Osteoblast (primary cell): ENCODE measurements at regions not wholly inside any gene's neighbourhood (a gene's known extent, or its start where the extent isn't known, plus 50 kb on each side); places are given as distances from the start of the nearest gene placed in this dataset.

Experiments used
- DNase-seq: peaks from one replicate; pipeline ENCODE4 v3.0.0; 2011; ENCODE audit warnings: low spot score, mixed read lengths; ENCODE audit not compliant: insufficient read length; ENCODE audit errors: missing footprints
- H2AFZ ChIP-seq: 2 replicates; pipeline ENCODE4 v1.6.0; 2011; ENCODE audit warnings: mild to moderate bottlenecking, low read length
- H3K27ac ChIP-seq: 2 replicates; pipeline ENCODE4 v1.5.1; 2011; ENCODE audit warnings: mild to moderate bottlenecking, low read depth, low read length, moderate library complexity
- H3K27me3 ChIP-seq: 2 replicates; pipeline ENCODE4 v1.6.0; 2012; ENCODE audit warnings: mild to moderate bottlenecking, control low read depth, inconsistent platforms, low read length, moderate library complexity; ENCODE audit not compliant: insufficient read depth
- H3K36me3 ChIP-seq: 2 replicates; pipeline ENCODE4 v1.5.1; 2011; ENCODE audit warnings: mild to moderate bottlenecking, low read length, control low read depth, moderate library complexity; ENCODE audit not compliant: insufficient read depth
- H3K4me1 ChIP-seq: 2 replicates; pipeline ENCODE4 v1.5.1; 2011; ENCODE audit warnings: mild to moderate bottlenecking, low read length, control low read depth, moderate library complexity; ENCODE audit not compliant: insufficient read depth
- H3K4me2 ChIP-seq: 2 replicates; pipeline ENCODE4 v1.6.0; 2011; ENCODE audit warnings: mild to moderate bottlenecking, low read length; ENCODE audit not compliant: insufficient read depth
- H3K4me3 ChIP-seq: fragments of 200-600 bp; sonication (generic); 3 replicates; pipeline ENCODE4 v1.5.1; 2012; ENCODE audit warnings: mild to moderate bottlenecking, low read length, inconsistent platforms; ENCODE audit not compliant: insufficient read depth
- H3K79me2 ChIP-seq: 2 replicates; pipeline ENCODE4 v1.6.0; 2012; ENCODE audit warnings: mild to moderate bottlenecking, low read length, control low read depth, inconsistent platforms; ENCODE audit not compliant: insufficient read depth
- H3K9me3 ChIP-seq: 2 replicates; pipeline ENCODE4 v1.5.1; 2011; ENCODE audit warnings: low read depth, low read length, control low read depth
- H4K20me1 ChIP-seq: 2 replicates; pipeline ENCODE4 v1.6.0; 2012; ENCODE audit warnings: mild to moderate bottlenecking, low read length, control low read depth; ENCODE audit not compliant: insufficient read depth
- TF ChIP-seq, protein P1 (sequence below): IDR thresholded peaks from 2 replicates; pipeline ENCODE4 v1.5.1; 2011; ENCODE audit warnings: mild to moderate bottlenecking, low read depth, low read length, moderate library complexity; ENCODE audit errors: extremely low read depth

DNA sequence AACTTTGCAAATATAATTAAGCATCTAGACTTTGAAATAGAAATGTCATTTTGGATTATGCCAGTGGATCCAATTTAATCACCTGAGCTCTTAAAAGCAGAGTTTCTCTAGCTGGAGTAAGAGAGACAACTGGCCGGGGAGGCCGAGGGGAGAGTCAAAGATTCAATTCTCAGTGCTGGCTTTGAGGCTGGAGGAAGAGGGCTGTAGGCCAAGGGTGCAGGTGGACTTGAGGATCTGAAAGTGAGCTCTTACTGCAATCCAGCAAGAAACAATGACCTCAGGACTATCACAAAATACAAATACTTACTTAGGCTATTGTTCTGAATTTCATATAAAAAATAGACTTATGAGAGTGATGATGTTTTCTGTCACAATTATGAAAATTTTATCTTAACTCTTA lies 814.5 kb downstream of the CBLN2 start:
- no peaks in the 10 kb centered on the region for H3K79me2 ChIP-seq
- no peaks in the 10 kb centered on the region for H3K36me3 ChIP-seq
- no peak overlapping the region for H2AFZ ChIP-seq
- H3K4me3 ChIP-seq = no peak overlapping the region
- TF ChIP-seq, protein P1, sequence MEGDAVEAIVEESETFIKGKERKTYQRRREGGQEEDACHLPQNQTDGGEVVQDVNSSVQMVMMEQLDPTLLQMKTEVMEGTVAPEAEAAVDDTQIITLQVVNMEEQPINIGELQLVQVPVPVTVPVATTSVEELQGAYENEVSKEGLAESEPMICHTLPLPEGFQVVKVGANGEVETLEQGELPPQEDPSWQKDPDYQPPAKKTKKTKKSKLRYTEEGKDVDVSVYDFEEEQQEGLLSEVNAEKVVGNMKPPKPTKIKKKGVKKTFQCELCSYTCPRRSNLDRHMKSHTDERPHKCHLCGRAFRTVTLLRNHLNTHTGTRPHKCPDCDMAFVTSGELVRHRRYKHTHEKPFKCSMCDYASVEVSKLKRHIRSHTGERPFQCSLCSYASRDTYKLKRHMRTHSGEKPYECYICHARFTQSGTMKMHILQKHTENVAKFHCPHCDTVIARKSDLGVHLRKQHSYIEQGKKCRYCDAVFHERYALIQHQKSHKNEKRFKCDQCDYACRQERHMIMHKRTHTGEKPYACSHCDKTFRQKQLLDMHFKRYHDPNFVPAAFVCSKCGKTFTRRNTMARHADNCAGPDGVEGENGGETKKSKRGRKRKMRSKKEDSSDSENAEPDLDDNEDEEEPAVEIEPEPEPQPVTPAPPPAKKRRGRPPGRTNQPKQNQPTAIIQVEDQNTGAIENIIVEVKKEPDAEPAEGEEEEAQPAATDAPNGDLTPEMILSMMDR = no peak
- no peak overlapping the region for H3K4me2 ChIP-seq
- no peak overlapping the region for H3K27ac ChIP-seq
- H3K9me3 ChIP-seq = no peaks in the 10 kb centered on the region
- no peaks in the 10 kb centered on the region for H4K20me1 ChIP-seq
- no peak for DNase-seq
- no peaks in the 10 kb centered on the region for H3K4me1 ChIP-seq
- H3K27me3 ChIP-seq = no peaks in the 10 kb centered on the region

DNA sequence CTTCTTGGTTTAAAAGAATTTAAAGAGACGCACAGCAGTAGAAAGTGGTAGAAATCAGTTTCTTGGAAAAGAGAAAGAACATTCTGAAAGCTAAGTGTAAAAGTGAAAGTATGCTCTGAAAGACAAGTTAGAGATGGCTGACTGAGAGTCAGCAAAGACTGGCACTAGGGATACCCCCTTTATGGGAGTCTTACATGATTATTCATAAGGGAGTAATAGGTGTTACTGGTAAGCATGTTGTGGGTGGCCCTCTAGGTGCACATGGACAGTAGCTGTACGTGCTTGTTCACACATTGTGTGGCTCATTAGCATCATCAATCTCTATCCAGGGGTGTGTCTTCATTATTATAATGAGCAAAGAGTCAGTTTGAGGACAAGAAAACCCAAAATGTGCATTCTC lies 816.2 kb downstream of the CBLN2 start:
- Histone ChIP-seq H3K4me1 (no peaks in the 10 kb centered on the region), H4K20me1 (no peaks in the 10 kb centered on the region), H2AFZ (no peak overlapping the region), H3K27me3 (no peaks in the 10 kb centered on the region), H3K79me2 (no peaks in the 10 kb centered on the region), H3K27ac (no peak overlapping the region), H3K36me3 (no peaks in the 10 kb centered on the region), H3K4me2 (no peak overlapping the region), H3K4me3 (no peak overlapping the region), H3K9me3 (no peaks in the 10 kb centered on the region)
- DNase-seq = no peak
- TF ChIP-seq, protein P1 = no peak

DNA sequence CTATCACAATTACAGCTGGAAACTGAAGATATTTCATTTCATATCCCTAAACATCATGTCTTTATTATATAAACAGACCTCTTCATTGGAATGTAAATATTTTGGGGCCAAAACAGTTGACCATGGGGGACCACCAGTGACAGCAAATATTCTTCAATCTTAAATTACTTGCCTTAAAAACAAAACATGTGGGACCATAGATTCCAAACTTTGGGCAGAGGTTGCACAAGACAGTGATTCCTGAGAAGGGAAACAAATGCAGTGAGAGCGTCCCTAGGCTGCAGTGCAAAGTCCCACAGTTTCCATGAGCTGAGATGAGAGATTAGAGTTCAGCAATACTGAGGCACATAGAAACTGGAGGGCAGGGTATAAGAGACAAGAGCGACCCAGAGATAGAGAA lies 818.9 kb downstream of the CBLN2 start:
- Histone ChIP-seq H3K4me3 (no peak overlapping the region), H4K20me1 (no peaks in the 10 kb centered on the region), H3K4me1 (no peaks in the 10 kb centered on the region), H3K4me2 (no peak overlapping the region), H3K27me3 (no peaks in the 10 kb centered on the region), H3K9me3 (no peaks in the 10 kb centered on the region), H2AFZ (no peak overlapping the region), H3K27ac (no peak overlapping the region), H3K79me2 (no peaks in the 10 kb centered on the region), H3K36me3 (no peaks in the 10 kb centered on the region)
- DNase-seq = no peak
- TF ChIP-seq, protein P1 = no peak

DNA sequence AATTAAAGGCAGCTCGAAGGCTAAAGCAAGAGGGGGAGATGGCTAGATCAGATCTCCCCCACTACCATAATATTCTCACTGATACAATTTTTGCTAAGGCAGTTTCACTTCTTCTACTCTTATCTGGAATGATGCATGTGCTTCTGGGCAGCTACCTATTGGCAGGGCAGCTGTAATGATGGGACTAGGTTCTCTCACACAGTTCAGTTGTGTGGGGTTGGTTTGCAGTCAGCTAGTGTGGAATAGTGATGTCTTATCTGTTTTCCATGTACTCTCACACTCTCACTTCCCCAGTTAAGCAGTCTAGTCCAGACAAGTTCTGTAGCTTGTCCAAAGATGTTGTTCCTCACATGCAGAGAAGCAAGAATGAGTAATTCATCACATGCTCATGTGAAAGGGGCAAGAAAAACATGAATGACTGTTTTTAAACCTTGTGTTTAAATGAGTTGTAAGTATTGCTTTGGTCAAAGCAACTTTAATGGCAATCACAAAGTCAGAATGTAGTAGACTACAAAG lies 836.1 kb downstream of the CBLN2 start:
- H4K20me1 ChIP-seq = no peaks in the 10 kb centered on the region
- no peak overlapping the region for H2AFZ ChIP-seq
- TF ChIP-seq, protein P1 = no peak
- no peaks in the 10 kb centered on the region for H3K27me3 ChIP-seq
- peaks cover 3% of the 10 kb centered on the region for H3K9me3 ChIP-seq
- H3K4me2 ChIP-seq = no peak overlapping the region
- no peaks in the 10 kb centered on the region for H3K36me3 ChIP-seq
- no peaks in the 10 kb centered on the region for H3K79me2 ChIP-seq
- no peak for DNase-seq
- H3K27ac ChIP-seq = no peak overlapping the region
- no peak overlapping the region for H3K4me3 ChIP-seq
- H3K4me1 ChIP-seq = no peaks in the 10 kb centered on the region
